IMR-90 (cell line): ENCODE measurements at regions not wholly inside any gene's neighbourhood (a gene's known extent, or its start where the extent isn't known, plus 50 kb on each side); places are given as distances from the start of the nearest gene placed in this dataset.

Experiments
- CEBPB ChIP-seq: IDR thresholded peaks from 2 replicates; pipeline ENCODE4 v1.6.1; 2012; ENCODE audit warnings: low read depth, low read length, improper control_type of control experiment
- MAFK ChIP-seq: IDR thresholded peaks from 2 replicates; pipeline ENCODE4 v1.6.1; 2012; ENCODE audit warnings: low read depth, low read length, improper control_type of control experiment
- MAZ ChIP-seq: IDR thresholded peaks from 2 replicates; pipeline ENCODE4 v1.6.1; 2012; ENCODE audit warnings: low read depth, mild to moderate bottlenecking, low read length, improper control_type of control experiment, moderate library complexity, borderline replicate concordance
- MXI1 ChIP-seq: IDR thresholded peaks from 2 replicates; pipeline ENCODE4 v1.6.1; 2012; ENCODE audit warnings: low read depth, mild to moderate bottlenecking, low read length, moderate library complexity, borderline replicate concordance
- POLR2A ChIP-seq: IDR thresholded peaks from 2 replicates; pipeline ENCODE4 v1.6.1; 2012; ENCODE audit warnings: mild to moderate bottlenecking, low read depth, low read length
- TF ChIP-seq, protein P1 (sequence below): conservative IDR thresholded peaks from 2 replicates; pipeline ENCODE4 v1.5.1; 2012; ENCODE audit warnings: mild to moderate bottlenecking, low read depth, low read length, improper control_type of control experiment
- TF ChIP-seq, protein P2 (sequence below): fragments of 150-350 bp; IDR thresholded peaks from 2 replicates; pipeline ENCODE4 v1.6.1; 2017; ENCODE audit warnings: mild to moderate bottlenecking, antibody characterized with exemption, low read length, low read depth

GRCh38 chr3:34131091-34131490 lies 332.7 kb downstream of the PDCD6IP start:
- TF ChIP-seq, protein P1, sequence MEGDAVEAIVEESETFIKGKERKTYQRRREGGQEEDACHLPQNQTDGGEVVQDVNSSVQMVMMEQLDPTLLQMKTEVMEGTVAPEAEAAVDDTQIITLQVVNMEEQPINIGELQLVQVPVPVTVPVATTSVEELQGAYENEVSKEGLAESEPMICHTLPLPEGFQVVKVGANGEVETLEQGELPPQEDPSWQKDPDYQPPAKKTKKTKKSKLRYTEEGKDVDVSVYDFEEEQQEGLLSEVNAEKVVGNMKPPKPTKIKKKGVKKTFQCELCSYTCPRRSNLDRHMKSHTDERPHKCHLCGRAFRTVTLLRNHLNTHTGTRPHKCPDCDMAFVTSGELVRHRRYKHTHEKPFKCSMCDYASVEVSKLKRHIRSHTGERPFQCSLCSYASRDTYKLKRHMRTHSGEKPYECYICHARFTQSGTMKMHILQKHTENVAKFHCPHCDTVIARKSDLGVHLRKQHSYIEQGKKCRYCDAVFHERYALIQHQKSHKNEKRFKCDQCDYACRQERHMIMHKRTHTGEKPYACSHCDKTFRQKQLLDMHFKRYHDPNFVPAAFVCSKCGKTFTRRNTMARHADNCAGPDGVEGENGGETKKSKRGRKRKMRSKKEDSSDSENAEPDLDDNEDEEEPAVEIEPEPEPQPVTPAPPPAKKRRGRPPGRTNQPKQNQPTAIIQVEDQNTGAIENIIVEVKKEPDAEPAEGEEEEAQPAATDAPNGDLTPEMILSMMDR = no peak
- TF ChIP-seq POLR2A = no peak
- TF ChIP-seq MAFK = no peak
- TF ChIP-seq MAZ = no peak
- no peak for TF ChIP-seq CEBPB
- TF ChIP-seq, protein P2, sequence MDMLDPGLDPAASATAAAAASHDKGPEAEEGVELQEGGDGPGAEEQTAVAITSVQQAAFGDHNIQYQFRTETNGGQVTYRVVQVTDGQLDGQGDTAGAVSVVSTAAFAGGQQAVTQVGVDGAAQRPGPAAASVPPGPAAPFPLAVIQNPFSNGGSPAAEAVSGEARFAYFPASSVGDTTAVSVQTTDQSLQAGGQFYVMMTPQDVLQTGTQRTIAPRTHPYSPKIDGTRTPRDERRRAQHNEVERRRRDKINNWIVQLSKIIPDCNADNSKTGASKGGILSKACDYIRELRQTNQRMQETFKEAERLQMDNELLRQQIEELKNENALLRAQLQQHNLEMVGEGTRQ = no peak
- no peak for TF ChIP-seq MXI1
